GM12872 (cell line): ENCODE measurements at regions not wholly inside any gene's neighbourhood (a gene's known extent, or its start where the extent isn't known, plus 50 kb on each side); places are given as distances from the start of the nearest gene placed in this dataset.

Source experiments
- TF ChIP-seq, protein P1 (sequence below): IDR thresholded peaks from 3 replicates; pipeline ENCODE4 v1.5.1; 2011; ENCODE audit warnings: low read depth, mild to moderate bottlenecking, low read length, moderate library complexity; ENCODE audit not compliant: insufficient read depth

- TF ChIP-seq, protein P1, sequence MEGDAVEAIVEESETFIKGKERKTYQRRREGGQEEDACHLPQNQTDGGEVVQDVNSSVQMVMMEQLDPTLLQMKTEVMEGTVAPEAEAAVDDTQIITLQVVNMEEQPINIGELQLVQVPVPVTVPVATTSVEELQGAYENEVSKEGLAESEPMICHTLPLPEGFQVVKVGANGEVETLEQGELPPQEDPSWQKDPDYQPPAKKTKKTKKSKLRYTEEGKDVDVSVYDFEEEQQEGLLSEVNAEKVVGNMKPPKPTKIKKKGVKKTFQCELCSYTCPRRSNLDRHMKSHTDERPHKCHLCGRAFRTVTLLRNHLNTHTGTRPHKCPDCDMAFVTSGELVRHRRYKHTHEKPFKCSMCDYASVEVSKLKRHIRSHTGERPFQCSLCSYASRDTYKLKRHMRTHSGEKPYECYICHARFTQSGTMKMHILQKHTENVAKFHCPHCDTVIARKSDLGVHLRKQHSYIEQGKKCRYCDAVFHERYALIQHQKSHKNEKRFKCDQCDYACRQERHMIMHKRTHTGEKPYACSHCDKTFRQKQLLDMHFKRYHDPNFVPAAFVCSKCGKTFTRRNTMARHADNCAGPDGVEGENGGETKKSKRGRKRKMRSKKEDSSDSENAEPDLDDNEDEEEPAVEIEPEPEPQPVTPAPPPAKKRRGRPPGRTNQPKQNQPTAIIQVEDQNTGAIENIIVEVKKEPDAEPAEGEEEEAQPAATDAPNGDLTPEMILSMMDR: no peak
These were observed 427.2 kb downstream of the KCNJ3 start for GRCh38 chr2:155125585-155126230.

DNA sequence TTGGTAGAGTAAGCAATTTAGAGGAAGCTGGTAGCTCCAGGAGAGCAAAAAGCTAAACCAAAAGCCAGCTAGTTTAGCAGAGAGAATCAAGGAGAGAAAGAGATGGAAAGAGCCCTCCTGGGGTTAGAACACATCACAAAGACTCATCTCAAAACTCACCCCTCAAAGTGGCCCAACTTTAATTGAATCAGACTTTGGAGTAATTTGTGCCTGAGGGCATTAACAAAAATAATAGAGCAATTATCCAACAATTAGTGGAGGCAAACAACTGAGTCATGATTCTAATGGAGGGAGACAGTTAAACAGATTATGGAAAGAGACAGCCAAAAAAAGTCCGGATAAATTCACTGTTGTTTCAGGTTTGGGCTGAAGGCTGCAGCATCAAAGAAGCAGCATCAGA, 417.4 kb downstream of the KCNJ3 start:
- TF ChIP-seq, protein P1: no peak

DNA sequence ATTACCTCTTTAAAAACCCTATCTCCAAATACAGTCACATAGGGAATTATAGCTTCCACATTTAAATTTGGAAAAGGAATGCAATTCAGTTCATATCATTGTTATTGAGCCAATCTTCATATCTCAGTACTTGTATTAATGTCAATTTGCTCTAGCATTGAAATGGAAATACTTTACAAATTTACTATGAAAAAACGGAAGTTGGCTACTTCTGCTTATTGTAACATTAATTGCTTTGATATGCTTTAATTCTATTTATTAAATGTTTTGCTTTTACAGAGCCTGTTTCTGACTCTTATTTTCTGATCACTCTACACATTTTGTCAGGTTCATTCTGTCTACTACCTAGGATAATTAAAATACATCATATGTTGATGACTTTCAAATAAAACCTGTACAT, 412.6 kb downstream of the KCNJ3 start:
- TF ChIP-seq, protein P1: no peak

- TF ChIP-seq, protein P1: no peak
These were observed 411.0 kb downstream of the KCNJ3 start for GRCh38 chr2:155109527-155109926.

DNA sequence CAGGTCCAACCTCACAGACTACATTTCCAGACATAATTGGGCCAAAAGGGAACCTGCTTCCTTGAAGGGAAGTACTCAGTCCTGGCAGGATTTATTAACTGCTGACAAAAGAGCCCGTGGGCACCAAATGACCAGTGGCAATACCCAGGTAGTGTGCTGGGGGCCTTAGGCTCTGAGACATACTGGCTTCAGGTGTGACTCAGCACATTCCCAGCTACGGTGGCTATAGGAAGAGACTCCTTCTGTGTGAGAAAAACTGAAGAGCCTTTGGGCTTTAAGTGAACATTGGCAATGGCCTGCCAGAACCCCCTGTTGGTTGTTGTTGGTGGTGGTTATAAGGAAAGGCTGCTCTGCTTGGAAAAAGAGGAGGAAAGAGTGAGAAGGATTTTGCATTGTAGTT, 401.8 kb downstream of the KCNJ3 start:
- TF ChIP-seq, protein P1: no peak

DNA sequence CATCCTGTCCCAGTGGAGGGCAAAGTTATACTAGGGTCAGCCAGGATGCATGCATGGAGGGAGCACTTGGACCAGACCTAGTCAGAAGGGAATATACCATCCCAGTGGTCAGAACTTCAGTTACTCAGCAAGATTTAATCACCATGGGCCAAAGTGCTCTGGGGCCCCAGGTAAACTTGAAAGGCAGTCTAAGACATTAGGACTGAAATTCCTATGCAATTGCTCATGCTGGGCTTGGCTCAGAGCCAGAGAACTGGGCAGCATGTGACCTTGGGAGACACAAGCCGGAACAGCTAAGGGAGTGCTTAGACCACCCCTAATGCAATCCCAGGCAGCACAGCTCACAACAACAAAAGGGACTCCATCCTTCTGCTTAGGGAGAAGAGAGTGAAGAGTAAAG, 401.3 kb downstream of the KCNJ3 start:
- TF ChIP-seq, protein P1: no peak

DNA sequence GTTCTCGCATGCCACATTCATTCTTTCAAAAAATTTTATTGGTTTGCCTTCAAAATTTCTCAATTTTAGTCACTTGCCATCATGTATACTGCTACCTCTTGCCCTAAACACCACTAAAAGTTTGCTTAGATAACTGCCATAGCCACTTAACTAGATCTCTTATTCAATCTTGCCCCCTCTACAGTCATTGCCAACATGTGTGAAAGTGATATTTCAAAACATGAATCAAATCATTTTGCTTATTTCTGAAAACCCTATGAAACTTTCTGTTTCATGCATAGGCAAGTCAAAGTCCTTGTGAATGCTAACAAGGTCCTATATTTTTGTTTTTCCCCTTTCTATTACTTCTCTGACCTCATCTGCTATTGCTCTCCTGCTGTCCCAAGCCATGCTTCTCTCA, 397.1 kb downstream of the KCNJ3 start:
- TF ChIP-seq, protein P1: no peak

GRCh38 chr2:155080373-155080772, 381.9 kb downstream of the KCNJ3 start:
- TF ChIP-seq, protein P1: no peak
